ENCODE measurements at regions not wholly inside any gene's neighbourhood (a gene's known extent, or its start where the extent isn't known, plus 50 kb on each side); places are given as distances from the start of the nearest gene placed in this dataset.

DNA sequence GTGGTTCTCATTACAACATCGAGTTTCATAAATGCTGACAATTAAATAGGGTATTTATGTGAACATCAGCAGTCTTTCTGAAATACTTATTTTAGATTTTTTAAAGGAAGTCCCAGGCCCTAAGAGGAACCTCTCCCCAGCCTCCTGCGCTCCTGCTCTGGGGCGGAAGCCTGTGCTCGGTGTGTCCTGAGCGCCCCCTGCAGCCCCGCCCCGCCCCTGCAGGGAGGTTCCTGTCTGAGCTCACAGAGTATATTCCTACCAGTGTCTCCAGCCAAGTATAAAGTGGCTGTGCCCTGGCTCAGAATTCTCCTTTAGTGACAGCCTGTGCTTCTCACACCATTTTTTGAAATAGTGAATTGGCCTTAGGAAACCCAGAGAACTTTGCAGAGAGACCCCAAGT is 567.9 kb downstream of the GOLGA6L6 start:
- TF ChIP-seq, protein P1, sequence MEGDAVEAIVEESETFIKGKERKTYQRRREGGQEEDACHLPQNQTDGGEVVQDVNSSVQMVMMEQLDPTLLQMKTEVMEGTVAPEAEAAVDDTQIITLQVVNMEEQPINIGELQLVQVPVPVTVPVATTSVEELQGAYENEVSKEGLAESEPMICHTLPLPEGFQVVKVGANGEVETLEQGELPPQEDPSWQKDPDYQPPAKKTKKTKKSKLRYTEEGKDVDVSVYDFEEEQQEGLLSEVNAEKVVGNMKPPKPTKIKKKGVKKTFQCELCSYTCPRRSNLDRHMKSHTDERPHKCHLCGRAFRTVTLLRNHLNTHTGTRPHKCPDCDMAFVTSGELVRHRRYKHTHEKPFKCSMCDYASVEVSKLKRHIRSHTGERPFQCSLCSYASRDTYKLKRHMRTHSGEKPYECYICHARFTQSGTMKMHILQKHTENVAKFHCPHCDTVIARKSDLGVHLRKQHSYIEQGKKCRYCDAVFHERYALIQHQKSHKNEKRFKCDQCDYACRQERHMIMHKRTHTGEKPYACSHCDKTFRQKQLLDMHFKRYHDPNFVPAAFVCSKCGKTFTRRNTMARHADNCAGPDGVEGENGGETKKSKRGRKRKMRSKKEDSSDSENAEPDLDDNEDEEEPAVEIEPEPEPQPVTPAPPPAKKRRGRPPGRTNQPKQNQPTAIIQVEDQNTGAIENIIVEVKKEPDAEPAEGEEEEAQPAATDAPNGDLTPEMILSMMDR (IDR thresholded peaks at IDR 0.05; ENCODE audit: borderline replicate concordance, extremely low read depth, low read length, poor library complexity, severe bottlenecking) = peak; percentile 70
- no peak for TF ChIP-seq EZH2 (IDR thresholded peaks at IDR 0.05; ENCODE audit: borderline replicate concordance, low read depth, low read length, severe bottlenecking)

Measured in DND-41 (cell line).